T-helper 1 cell treated with Interleukin-12 subunit alpha and Interleukin-12 subunit beta and Interleukin-4 antibody, amounts not matched to agents 30 μg/mL and 1 μg/mL, for 36 hours (primary cell): ENCODE measurements at regions not wholly inside any gene's neighbourhood (a gene's known extent, or its start where the extent isn't known, plus 50 kb on each side); places are given as distances from the start of the nearest gene placed in this dataset.

Source experiments
- H3K27ac Mint-ChIP-seq: one replicate; pipeline ENCODE4 v1.8.0; 2021; ENCODE audit warnings: mild to moderate bottlenecking, mixed read lengths
- H3K27me3 Mint-ChIP-seq: one replicate; pipeline ENCODE4 v1.8.0; 2021; ENCODE audit warnings: low read depth, mixed read lengths
- H3K36me3 Mint-ChIP-seq: one replicate; pipeline ENCODE4 v1.8.0; 2021; ENCODE audit warnings: low read depth, mixed read lengths
- H3K4me1 Mint-ChIP-seq: one replicate; pipeline ENCODE4 v1.8.0; 2021; ENCODE audit warnings: low read depth, mixed read lengths
- H3K4me3 Mint-ChIP-seq: one replicate; pipeline ENCODE4 v1.8.0; 2021; ENCODE audit warnings: mild to moderate bottlenecking, moderate library complexity, mixed read lengths
- H3K9me3 Mint-ChIP-seq: one replicate; pipeline ENCODE4 v1.8.0; 2021; ENCODE audit warnings: mixed read lengths

DNA sequence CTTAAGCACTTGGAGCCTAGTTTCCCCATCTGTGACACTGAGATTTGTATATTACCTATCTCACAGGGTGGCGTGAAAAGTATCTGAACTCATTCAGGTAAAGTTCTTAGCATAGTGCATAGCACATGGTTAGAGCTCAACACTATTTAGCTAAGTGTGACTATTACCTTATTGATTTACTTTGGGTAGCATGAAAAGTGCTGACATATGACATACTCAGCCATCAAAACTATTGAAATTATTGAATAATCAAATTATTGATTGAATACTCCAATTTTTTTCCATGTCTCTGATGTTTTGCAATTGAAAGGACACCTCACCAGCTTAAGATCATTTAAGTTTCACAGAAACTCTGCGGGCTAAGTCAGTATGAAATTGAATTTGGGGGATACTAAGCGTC, 715.0 kb downstream of the EFNB2 start:
- Mint-ChIP-seq H3K27ac (no peak overlapping the region), H3K36me3 (no peaks in the 10 kb centered on the region), H3K4me1 (no peaks in the 10 kb centered on the region), H3K27me3 (no peaks in the 10 kb centered on the region), H3K4me3 (no peak overlapping the region), H3K9me3 (no peaks in the 10 kb centered on the region)

GRCh38 chr13:105817498-105817897, 718.0 kb downstream of the EFNB2 start:
- Mint-ChIP-seq H3K4me3 (no peak overlapping the region), H3K36me3 (no peaks in the 10 kb centered on the region), H3K9me3 (no peaks in the 10 kb centered on the region)

DNA sequence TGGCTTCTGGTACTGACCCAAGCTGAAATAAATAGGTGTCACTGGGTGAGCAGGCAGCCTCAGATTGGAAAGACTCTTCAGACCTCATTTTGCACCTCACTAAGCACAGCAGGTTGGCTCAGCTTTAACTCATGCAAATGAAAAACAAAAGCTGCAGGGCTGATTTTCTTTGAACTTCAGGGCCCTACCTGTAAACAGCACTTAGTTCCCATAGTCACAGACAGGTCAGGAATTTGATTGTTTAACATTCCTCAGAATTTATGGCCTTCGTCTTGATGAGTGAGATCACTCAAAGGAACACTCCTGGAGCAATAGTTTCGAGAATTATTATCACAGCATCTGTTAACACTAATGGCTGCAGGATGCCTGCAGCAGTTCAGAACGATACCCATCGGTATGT, 718.5 kb downstream of the EFNB2 start:
- no peaks in the 10 kb centered on the region for H3K36me3 Mint-ChIP-seq
- no peak overlapping the region for H3K4me3 Mint-ChIP-seq
- no peaks in the 10 kb centered on the region for H3K9me3 Mint-ChIP-seq
- H3K27ac Mint-ChIP-seq = no peak overlapping the region
- H3K27me3 Mint-ChIP-seq = no peaks in the 10 kb centered on the region
- H3K4me1 Mint-ChIP-seq = no peaks in the 10 kb centered on the region

More at GRCh38 chr13:105817498-105817897, 718.0 kb downstream of the EFNB2 start:
- Mint-ChIP-seq H3K27me3 (no peaks in the 10 kb centered on the region), H3K4me1 (no peaks in the 10 kb centered on the region), H3K27ac (no peak overlapping the region)

- Mint-ChIP-seq H3K27me3 (no peaks in the 10 kb centered on the region), H3K27ac (no peak overlapping the region), H3K4me3 (no peak overlapping the region), H3K4me1 (no peaks in the 10 kb centered on the region), H3K36me3 (no peaks in the 10 kb centered on the region), H3K9me3 (no peaks in the 10 kb centered on the region)
These were observed 720.6 kb downstream of the EFNB2 start for GRCh38 chr13:105814902-105815250.

- H3K4me1 Mint-ChIP-seq = no peaks in the 10 kb centered on the region
- no peaks in the 10 kb centered on the region for H3K27me3 Mint-ChIP-seq
- no peak overlapping the region for H3K27ac Mint-ChIP-seq
- H3K9me3 Mint-ChIP-seq = no peaks in the 10 kb centered on the region
- no peaks in the 10 kb centered on the region for H3K36me3 Mint-ChIP-seq
- H3K4me3 Mint-ChIP-seq = no peak overlapping the region
These were observed 721.1 kb downstream of the EFNB2 start for GRCh38 chr13:105814219-105814901.

DNA sequence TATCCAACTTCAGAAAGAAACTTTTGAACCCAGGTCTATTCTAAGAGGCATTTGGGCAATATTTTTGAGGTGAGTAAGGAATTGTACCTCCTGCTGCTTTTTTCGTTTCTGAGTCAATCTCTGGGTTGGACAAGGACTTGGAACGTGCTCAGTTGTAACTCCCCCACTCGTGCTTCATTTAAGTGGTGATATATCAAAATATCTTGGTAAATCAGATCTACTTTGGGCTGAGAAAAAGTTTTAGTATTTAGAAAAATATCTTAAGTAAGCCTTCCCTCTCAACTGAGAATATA, 728.9 kb downstream of the EFNB2 start:
- Mint-ChIP-seq H3K4me3 (no peak overlapping the region), H3K4me1 (no peaks in the 10 kb centered on the region), H3K36me3 (no peaks in the 10 kb centered on the region), H3K27me3 (no peaks in the 10 kb centered on the region), H3K9me3 (no peaks in the 10 kb centered on the region), H3K27ac (no peak overlapping the region)

GRCh38 chr13:105805892-105806627, 729.4 kb downstream of the EFNB2 start:
- no peaks in the 10 kb centered on the region for H3K9me3 Mint-ChIP-seq
- no peak overlapping the region for H3K27ac Mint-ChIP-seq
- H3K4me3 Mint-ChIP-seq = no peak overlapping the region
- no peaks in the 10 kb centered on the region for H3K27me3 Mint-ChIP-seq
- H3K4me1 Mint-ChIP-seq = no peaks in the 10 kb centered on the region
- no peaks in the 10 kb centered on the region for H3K36me3 Mint-ChIP-seq

DNA sequence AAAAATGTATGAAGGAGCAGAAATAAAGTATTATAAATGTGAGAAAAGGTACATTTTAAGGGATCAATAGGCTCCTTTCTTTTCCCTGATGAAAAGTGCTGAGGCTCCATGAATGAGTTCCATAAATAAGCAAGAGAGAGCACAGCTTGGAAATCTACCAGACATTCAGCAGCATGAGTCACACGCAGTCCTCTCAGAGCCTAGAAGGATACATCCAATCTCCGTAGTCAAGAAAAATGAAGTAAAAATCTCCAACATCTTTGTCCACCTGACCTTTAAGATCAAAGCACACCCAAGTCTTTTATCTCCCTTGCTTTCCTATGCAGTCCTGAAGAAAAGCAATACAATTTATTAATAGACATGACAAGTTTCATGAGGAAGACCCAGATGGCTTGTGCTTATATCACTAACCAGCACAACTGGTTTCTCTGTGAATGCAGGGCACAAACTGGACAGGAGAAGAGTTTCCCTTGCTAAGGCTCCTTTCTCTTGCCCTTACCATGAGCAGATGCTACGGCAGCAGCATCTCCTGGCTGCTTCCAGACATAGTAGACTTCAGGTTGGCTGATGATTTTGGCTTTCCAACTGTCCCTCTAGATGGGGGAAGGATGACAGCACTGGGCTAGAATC, 730.8 kb downstream of the EFNB2 start:
- Mint-ChIP-seq H3K36me3 (no peaks in the 10 kb centered on the region), H3K4me3 (no peak overlapping the region), H3K4me1 (no peaks in the 10 kb centered on the region), H3K27ac (no peak overlapping the region), H3K9me3 (no peaks in the 10 kb centered on the region), H3K27me3 (no peaks in the 10 kb centered on the region)

GRCh38 chr13:105799155-105799554, 736.3 kb downstream of the EFNB2 start:
- Mint-ChIP-seq H3K4me1 (no peaks in the 10 kb centered on the region), H3K27me3 (no peaks in the 10 kb centered on the region), H3K9me3 (no peaks in the 10 kb centered on the region), H3K4me3 (no peak overlapping the region), H3K36me3 (no peaks in the 10 kb centered on the region), H3K27ac (no peak overlapping the region)

GRCh38 chr13:105798541-105798940, 736.9 kb downstream of the EFNB2 start:
- peaks cover 3% of the 10 kb centered on the region for H3K9me3 Mint-ChIP-seq
- no peak overlapping the region for H3K27ac Mint-ChIP-seq
- no peak overlapping the region for H3K4me3 Mint-ChIP-seq
- no peaks in the 10 kb centered on the region for H3K36me3 Mint-ChIP-seq
- no peaks in the 10 kb centered on the region for H3K4me1 Mint-ChIP-seq
- no peaks in the 10 kb centered on the region for H3K27me3 Mint-ChIP-seq

GRCh38 chr13:105796081-105796480, 739.4 kb downstream of the EFNB2 start:
- H3K9me3 Mint-ChIP-seq = peaks cover 3% of the 10 kb centered on the region
- no peaks in the 10 kb centered on the region for H3K27me3 Mint-ChIP-seq
- no peak overlapping the region for H3K27ac Mint-ChIP-seq
- no peak overlapping the region for H3K4me3 Mint-ChIP-seq
- no peaks in the 10 kb centered on the region for H3K4me1 Mint-ChIP-seq
- no peaks in the 10 kb centered on the region for H3K36me3 Mint-ChIP-seq

DNA sequence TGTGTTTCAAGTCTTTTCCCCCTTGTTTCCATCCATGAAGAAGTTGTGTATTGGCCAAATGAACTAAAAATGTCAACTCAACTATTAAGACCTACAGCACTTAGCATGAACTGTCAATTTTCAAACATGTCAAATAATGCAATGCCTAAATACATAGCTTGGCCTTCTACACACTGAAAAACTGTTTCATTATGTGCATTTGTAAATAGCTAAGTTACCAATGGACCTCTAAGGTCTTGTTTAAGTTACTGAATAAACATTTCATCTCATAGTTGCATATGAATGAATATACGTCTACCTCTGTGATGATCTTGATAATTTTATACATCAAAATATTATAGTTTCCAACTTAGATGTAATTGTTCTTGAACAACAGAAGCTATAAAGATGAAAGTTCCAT, 744.5 kb downstream of the EFNB2 start:
- H3K4me1 Mint-ChIP-seq = no peaks in the 10 kb centered on the region
- H3K36me3 Mint-ChIP-seq = no peaks in the 10 kb centered on the region
- H3K4me3 Mint-ChIP-seq = no peak overlapping the region
- no peak overlapping the region for H3K27ac Mint-ChIP-seq
- H3K9me3 Mint-ChIP-seq = peaks cover 3% of the 10 kb centered on the region
- H3K27me3 Mint-ChIP-seq = no peaks in the 10 kb centered on the region

DNA sequence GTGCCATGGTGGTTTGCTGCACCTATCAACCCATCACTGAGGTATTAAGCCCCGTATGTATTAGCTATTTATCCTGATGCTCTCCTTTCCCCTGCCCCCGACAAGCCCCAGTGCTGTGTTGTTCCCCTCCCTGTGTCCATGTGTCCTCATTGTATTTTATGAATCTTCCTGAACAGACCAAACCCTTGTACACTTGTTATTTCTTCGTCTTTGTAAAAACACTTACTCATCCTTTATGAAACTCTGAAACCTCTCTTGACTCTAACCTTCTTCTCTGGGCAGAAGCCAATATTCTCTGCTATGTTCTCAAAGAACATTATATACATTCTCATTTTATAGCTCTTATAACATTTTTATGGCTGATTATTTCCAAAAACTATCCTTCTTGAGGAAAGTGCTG, 746.9 kb downstream of the EFNB2 start:
- H3K27ac Mint-ChIP-seq = no peak overlapping the region
- no peaks in the 10 kb centered on the region for H3K9me3 Mint-ChIP-seq
- H3K36me3 Mint-ChIP-seq = no peaks in the 10 kb centered on the region
- no peaks in the 10 kb centered on the region for H3K4me1 Mint-ChIP-seq
- H3K27me3 Mint-ChIP-seq = no peaks in the 10 kb centered on the region
- H3K4me3 Mint-ChIP-seq = no peak overlapping the region

DNA sequence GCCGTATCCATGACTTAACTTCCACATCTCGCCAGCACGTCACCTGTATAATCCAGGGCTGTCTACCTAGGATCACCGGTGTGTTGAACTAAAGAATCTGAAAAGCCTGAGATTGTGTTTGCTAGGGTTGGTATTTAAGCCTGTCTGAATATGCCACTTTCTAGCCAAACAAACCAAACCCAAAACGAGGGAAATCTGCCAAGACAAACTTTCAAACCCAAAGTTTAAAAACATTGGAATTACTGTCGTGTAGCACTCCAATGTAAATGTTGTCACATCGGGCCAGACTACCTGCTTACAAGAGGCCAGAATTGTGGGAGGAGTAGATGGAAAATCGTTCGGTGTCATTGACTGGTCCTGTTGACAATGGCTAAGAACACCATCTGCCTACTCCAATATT, 747.8 kb downstream of the EFNB2 start:
- Mint-ChIP-seq H3K27me3 (no peaks in the 10 kb centered on the region), H3K4me1 (no peaks in the 10 kb centered on the region), H3K4me3 (no peak overlapping the region), H3K9me3 (no peaks in the 10 kb centered on the region), H3K36me3 (no peaks in the 10 kb centered on the region), H3K27ac (no peak overlapping the region)

GRCh38 chr13:105785436-105785835, 750.0 kb downstream of the EFNB2 start:
- no peaks in the 10 kb centered on the region for H3K27me3 Mint-ChIP-seq
- no peak overlapping the region for H3K27ac Mint-ChIP-seq
- H3K4me3 Mint-ChIP-seq = no peak overlapping the region
- no peaks in the 10 kb centered on the region for H3K9me3 Mint-ChIP-seq
- H3K4me1 Mint-ChIP-seq = no peaks in the 10 kb centered on the region
- H3K36me3 Mint-ChIP-seq = no peaks in the 10 kb centered on the region
